Endothelial cell of umbilical vein (primary cell): ENCODE measurements at regions not wholly inside any gene's neighbourhood (a gene's known extent, or its start where the extent isn't known, plus 50 kb on each side); places are given as distances from the start of the nearest gene placed in this dataset.

Source experiments
- BruUV-seq: library from RNA; stranded (reverse); fragments of 400-500 nt; replicated peaks from 2 replicates; lab custom pipeline; 2021; lab: Mats Ljungman, UMichigan
- CTCF ChIA-PET: fragments of 300-600, 350-600 bp; sonication (Branson Sonifier 250); formaldehyde crosslinking; loops from one replicate; lab custom pipeline; 2021; ENCODE audit warnings: antibody characterized with exemption, inconsistent platforms; lab: Charles Lee
- POLR2A ChIA-PET: fragments of 300-600, 350-600 bp; sonication (Branson Sonifier 250); formaldehyde crosslinking; loops from one replicate; lab custom pipeline; 2021; ENCODE audit warnings: antibody characterized with exemption, inconsistent platforms; lab: Charles Lee
- DNase-seq: peaks from one replicate; pipeline ENCODE4 v3.0.0-alpha.2; 2011; ENCODE audit warnings: low read depth, low spot score
- FAIRE-seq: peaks from 2 replicates; lab custom pipeline; 2011; peaks lifted over from hg19 to GRCh38; lab: Jason Lieb, UNC
- H2AFZ ChIP-seq: 2 replicates; pipeline ENCODE4 v1.6.0; 2012; ENCODE audit warnings: low read depth, low read length, control low read depth, inconsistent platforms
- H3K27ac ChIP-seq: 2 replicates; pipeline ENCODE4 v1.5.1; 2011; ENCODE audit warnings: low read depth, mild to moderate bottlenecking, control low read depth, low read length, moderate library complexity; ENCODE audit not compliant: insufficient read depth
- H3K27me3 ChIP-seq, 2 experiments: 2 replicates each; pipeline versions ENCODE4 v1.6.0 to v1.6.1; 2011; ENCODE audit warnings: low read length in 2 of 2, mixed read lengths in 1 of 2; ENCODE audit not compliant: control insufficient read depth in 2 of 2, insufficient read depth in 2 of 2
- H3K36me3 ChIP-seq, 2 experiments: 2 replicates in 1 of 2; 3 replicates in 1 of 2; pipeline ENCODE4 v1.5.1; 2011; ENCODE audit warnings: low read length in 2 of 2, mild to moderate bottlenecking in 1 of 2, moderate library complexity in 1 of 2; ENCODE audit not compliant: control insufficient read depth in 2 of 2, insufficient read depth in 2 of 2; ENCODE audit errors: extremely low read depth in 1 of 2
- H3K4me1 ChIP-seq: 3 replicates; pipeline ENCODE4 v1.5.1; 2011; ENCODE audit warnings: mild to moderate bottlenecking, low read length; ENCODE audit not compliant: control insufficient read depth, insufficient read depth; ENCODE audit errors: extremely low read depth
- H3K4me2 ChIP-seq: 2 replicates; pipeline ENCODE4 v1.6.1; 2011; ENCODE audit warnings: low read length, control low read depth, mixed read lengths; ENCODE audit not compliant: insufficient read depth
- H3K4me3 ChIP-seq, 3 experiments: fragments of 200-600 bp in 1 of 3; sonication (generic), shearing (Covaris generic) in 1 of 3; replicated peaks in 1 of 3; 2 replicates each; pipeline ENCODE4 v1.5.1; 2011 to 2016; ENCODE audit warnings: control low read depth in 3 of 3, low read length in 3 of 3, mild to moderate bottlenecking in 2 of 3, inconsistent platforms in 1 of 3, low read depth in 1 of 3, moderate library complexity in 1 of 3; ENCODE audit not compliant: insufficient read depth in 1 of 3
- H3K79me2 ChIP-seq: 2 replicates; pipeline ENCODE4 v1.6.0; 2012; ENCODE audit warnings: low read length, inconsistent platforms; ENCODE audit not compliant: control insufficient read depth, insufficient read depth
- H3K9ac ChIP-seq: replicated peaks from 2 replicates; pipeline ENCODE3; 2011; ENCODE audit warnings: low read length, control low read depth; ENCODE audit not compliant: insufficient read depth; ENCODE audit errors: extremely low read depth
- H3K9me1 ChIP-seq: replicated peaks from 3 replicates; pipeline ENCODE4 v1.6.0; 2011; ENCODE audit warnings: mild to moderate bottlenecking, low read length; ENCODE audit not compliant: control insufficient read depth, insufficient read depth; ENCODE audit errors: extremely low read depth
- H3K9me3 ChIP-seq: replicated peaks from 2 replicates; pipeline ENCODE4 v1.5.1; 2012; ENCODE audit warnings: low read length, inconsistent platforms; ENCODE audit not compliant: control insufficient read depth, insufficient read depth
- H4K20me1 ChIP-seq: replicated peaks from 2 replicates; pipeline ENCODE3; 2011; ENCODE audit warnings: mild to moderate bottlenecking, low read length; ENCODE audit not compliant: control insufficient read depth, insufficient read depth; ENCODE audit errors: extremely low read depth
- EZH2 ChIP-seq: IDR thresholded peaks from 2 replicates; pipeline ENCODE4 v1.6.1; 2012; ENCODE audit warnings: borderline replicate concordance, low read depth, mild to moderate bottlenecking, moderate library complexity, low read length, inconsistent platforms; ENCODE audit not compliant: severe bottlenecking
- FOS ChIP-seq: IDR thresholded peaks from 2 replicates; pipeline ENCODE4 v1.6.1; 2011; ENCODE audit warnings: mild to moderate bottlenecking, low read length, moderate library complexity, borderline replicate concordance; ENCODE audit not compliant: insufficient read depth
- GATA2 ChIP-seq: IDR thresholded peaks from 2 replicates; pipeline ENCODE4 v1.7.0; 2011; ENCODE audit warnings: low read depth, mild to moderate bottlenecking, moderate library complexity, mixed read lengths, low read length; ENCODE audit not compliant: insufficient read length, insufficient read depth
- JUN ChIP-seq: IDR thresholded peaks from 2 replicates; pipeline ENCODE4 v1.6.1; 2011; ENCODE audit warnings: borderline replicate concordance, low read depth; ENCODE audit not compliant: insufficient read length, insufficient read depth
- MYC ChIP-seq: IDR thresholded peaks from one replicate; pipeline ENCODE4 v1.6.1; 2011; ENCODE audit warnings: mild to moderate bottlenecking, low read depth, low read length
- POLR2A ChIP-seq: IDR thresholded peaks from 2 replicates; pipeline ENCODE4 v1.6.1; 2012; ENCODE audit warnings: low read depth, mild to moderate bottlenecking, control low read depth, low read length
- POLR2AphosphoS5 ChIP-seq: IDR thresholded peaks from 2 replicates; pipeline ENCODE4 v1.6.1; 2012; ENCODE audit warnings: low read depth, mild to moderate bottlenecking, control low read depth, low read length, moderate library complexity; ENCODE audit not compliant: insufficient read depth
- dilution Hi-C: fragments of 300-500 bp; cut with MboI; formaldehyde crosslinking; loops from one replicate; pipeline ENCODE4 v1.15.0; 2019; ENCODE audit warnings: low sequenced_read_pairs; ENCODE audit not compliant: extremely low pct_ligation_motif_present
- intact Hi-C: fragments of 100-400 bp; cut with micrococcal nuclease; formaldehyde crosslinking; loops from one replicate; pipeline ENCODE4 v1.10.0; 2022
- TF ChIP-seq, protein P1 (sequence below), 2 donors: IDR thresholded peaks; 1 replicate in 1 of 2; 2 replicates in 1 of 2; pipeline ENCODE4 v1.5.1; 2011; ENCODE audit warnings: low read length in 2 of 2, mild to moderate bottlenecking in 2 of 2, moderate library complexity in 2 of 2, control low read depth in 1 of 2, inconsistent platforms in 1 of 2, low read depth in 1 of 2; ENCODE audit not compliant: insufficient read depth in 1 of 2; ENCODE audit errors: extremely low read depth in 1 of 2
- TF ChIP-seq, protein P2 (sequence below): IDR thresholded peaks from 2 replicates; pipeline ENCODE4 v1.6.1; 2011; ENCODE audit not compliant: insufficient read depth, insufficient read length

DNA sequence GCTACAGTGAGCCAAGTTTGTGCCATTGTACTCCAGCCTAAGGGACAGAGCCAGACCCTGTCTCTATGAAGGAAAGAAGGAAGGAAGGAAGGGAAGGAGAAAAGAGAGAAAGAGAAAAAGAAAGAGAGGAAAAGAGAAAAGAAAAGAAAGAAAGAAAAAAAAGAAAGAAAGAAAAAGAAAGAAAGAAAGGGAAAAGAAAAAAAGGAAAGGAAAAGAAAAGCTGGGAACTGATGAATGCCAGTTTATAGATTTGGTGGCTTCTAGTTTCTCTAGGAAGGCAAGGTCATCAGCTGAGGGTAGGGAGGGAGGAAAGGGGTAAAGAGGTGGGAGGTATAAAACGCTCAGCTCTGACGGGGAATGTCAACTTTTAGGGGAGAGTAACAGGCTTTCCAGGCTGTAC lies 62.3 kb upstream of the AKT3 start:
- CTCF ChIA-PET, result interaction anchor here (0.7 kb wide), 1 partner anchor 32 kb away, joined by 3 read pairs; no protein-coding TSS in a partner anchor
- H3K9ac ChIP-seq, result no peak overlapping the region
- H3K4me1 ChIP-seq, result peaks cover 13% of the 10 kb centered on the region
- H3K4me2 ChIP-seq, result no peak overlapping the region
- dilution Hi-C loops (no loop called here), intact Hi-C loops (no loop called here)
- no peaks in the 10 kb centered on the region for H3K9me1 ChIP-seq
- no peaks in the 10 kb centered on the region for H3K79me2 ChIP-seq
- H3K27me3 ChIP-seq, result no peaks in the 10 kb centered on the region
- FAIRE-seq (no peak), DNase-seq (no peak)
- H3K4me3 ChIP-seq, result no peak overlapping the region
- H3K27ac ChIP-seq, result no peak overlapping the region
- no peaks in the 10 kb centered on the region for H3K36me3 ChIP-seq
- POLR2A ChIA-PET, result no interaction called here
- H4K20me1 ChIP-seq, result no peaks in the 10 kb centered on the region
- TF ChIP-seq, protein P1, sequence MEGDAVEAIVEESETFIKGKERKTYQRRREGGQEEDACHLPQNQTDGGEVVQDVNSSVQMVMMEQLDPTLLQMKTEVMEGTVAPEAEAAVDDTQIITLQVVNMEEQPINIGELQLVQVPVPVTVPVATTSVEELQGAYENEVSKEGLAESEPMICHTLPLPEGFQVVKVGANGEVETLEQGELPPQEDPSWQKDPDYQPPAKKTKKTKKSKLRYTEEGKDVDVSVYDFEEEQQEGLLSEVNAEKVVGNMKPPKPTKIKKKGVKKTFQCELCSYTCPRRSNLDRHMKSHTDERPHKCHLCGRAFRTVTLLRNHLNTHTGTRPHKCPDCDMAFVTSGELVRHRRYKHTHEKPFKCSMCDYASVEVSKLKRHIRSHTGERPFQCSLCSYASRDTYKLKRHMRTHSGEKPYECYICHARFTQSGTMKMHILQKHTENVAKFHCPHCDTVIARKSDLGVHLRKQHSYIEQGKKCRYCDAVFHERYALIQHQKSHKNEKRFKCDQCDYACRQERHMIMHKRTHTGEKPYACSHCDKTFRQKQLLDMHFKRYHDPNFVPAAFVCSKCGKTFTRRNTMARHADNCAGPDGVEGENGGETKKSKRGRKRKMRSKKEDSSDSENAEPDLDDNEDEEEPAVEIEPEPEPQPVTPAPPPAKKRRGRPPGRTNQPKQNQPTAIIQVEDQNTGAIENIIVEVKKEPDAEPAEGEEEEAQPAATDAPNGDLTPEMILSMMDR (IDR thresholded peaks at IDR 0.05; ENCODE audit: extremely low read depth in 1 of 2, insufficient read depth in 1 of 2, low read depth in 1 of 2, low read length in 2 of 2), result no peak
- TF ChIP-seq MYC, result no peak
- no peak for TF ChIP-seq JUN
- TF ChIP-seq EZH2, result no peak
- no peak for TF ChIP-seq FOS
- no peak for TF ChIP-seq POLR2A
- TF ChIP-seq POLR2AphosphoS5, result no peak
- no peak for TF ChIP-seq GATA2
- TF ChIP-seq, protein P2, sequence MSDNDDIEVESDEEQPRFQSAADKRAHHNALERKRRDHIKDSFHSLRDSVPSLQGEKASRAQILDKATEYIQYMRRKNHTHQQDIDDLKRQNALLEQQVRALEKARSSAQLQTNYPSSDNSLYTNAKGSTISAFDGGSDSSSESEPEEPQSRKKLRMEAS, result no peak
- no peak overlapping the region for H2AFZ ChIP-seq
- H3K9me3 ChIP-seq, result no peaks in the 10 kb centered on the region
- BruUV-seq, result no TSS peak
